ENCODE measurements at regions not wholly inside any gene's neighbourhood (a gene's known extent, or its start where the extent isn't known, plus 50 kb on each side); places are given as distances from the start of the nearest gene placed in this dataset.

GRCh38 chr5:88557881-88558280 lies 289.2 kb upstream of the TMEM161B start:
- TF ChIP-seq CTCF (IDR thresholded peaks at IDR 0.05; ENCODE audit: insufficient read depth, low read depth, low read length) (no peak), EZH2 (IDR thresholded peaks at IDR 0.05; ENCODE audit: insufficient read depth, low read length) (no peak)
